ENCODE measurements at regions not wholly inside any gene's neighbourhood (a gene's known extent, or its start where the extent isn't known, plus 50 kb on each side); places are given as distances from the start of the nearest gene placed in this dataset.
"Not testable (repeated sequence)": the region's sequence is repeated elsewhere in the genome, so short reads cannot be mapped to it uniquely, and the experiment has no call there.

DNA sequence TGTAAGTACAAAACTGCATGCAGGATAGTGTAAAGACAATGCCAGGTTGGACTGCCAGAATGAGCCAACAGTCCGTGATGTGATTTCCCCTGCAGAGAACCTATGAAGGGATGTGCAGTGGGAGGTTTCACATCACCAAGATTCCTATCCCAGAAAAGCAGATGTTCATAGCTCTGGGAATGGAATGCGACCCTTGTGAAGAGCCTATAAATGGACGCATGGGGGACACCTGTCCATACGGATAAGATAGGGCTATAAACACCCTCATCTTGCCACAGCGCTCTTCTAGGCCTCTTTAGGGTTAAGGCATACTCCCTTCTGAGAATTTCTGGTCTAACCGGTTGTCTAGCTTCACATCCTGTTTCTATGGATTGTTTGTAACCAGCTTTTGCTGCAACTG, 1261.8 kb downstream of the RAPGEF2 start:
- not testable (repeated sequence) for TF ChIP-seq POLR2A, POLR2AphosphoS5 (IDR thresholded peaks at IDR 0.05)
- TF ChIP-seq, protein P1, sequence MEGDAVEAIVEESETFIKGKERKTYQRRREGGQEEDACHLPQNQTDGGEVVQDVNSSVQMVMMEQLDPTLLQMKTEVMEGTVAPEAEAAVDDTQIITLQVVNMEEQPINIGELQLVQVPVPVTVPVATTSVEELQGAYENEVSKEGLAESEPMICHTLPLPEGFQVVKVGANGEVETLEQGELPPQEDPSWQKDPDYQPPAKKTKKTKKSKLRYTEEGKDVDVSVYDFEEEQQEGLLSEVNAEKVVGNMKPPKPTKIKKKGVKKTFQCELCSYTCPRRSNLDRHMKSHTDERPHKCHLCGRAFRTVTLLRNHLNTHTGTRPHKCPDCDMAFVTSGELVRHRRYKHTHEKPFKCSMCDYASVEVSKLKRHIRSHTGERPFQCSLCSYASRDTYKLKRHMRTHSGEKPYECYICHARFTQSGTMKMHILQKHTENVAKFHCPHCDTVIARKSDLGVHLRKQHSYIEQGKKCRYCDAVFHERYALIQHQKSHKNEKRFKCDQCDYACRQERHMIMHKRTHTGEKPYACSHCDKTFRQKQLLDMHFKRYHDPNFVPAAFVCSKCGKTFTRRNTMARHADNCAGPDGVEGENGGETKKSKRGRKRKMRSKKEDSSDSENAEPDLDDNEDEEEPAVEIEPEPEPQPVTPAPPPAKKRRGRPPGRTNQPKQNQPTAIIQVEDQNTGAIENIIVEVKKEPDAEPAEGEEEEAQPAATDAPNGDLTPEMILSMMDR (IDR thresholded peaks at IDR 0.05) = not testable (repeated sequence)

Data from gastroesophageal sphincter (tissue), 3 donors.